ENCODE measurements at regions not wholly inside any gene's neighbourhood (a gene's known extent, or its start where the extent isn't known, plus 50 kb on each side); places are given as distances from the start of the nearest gene placed in this dataset.

GRCh38 chr3:153768561-153769469, 352.4 kb upstream of the ARHGEF26 start:
- Histone ChIP-seq H3K9me3 (peaks cover 0 to 24% (median 4%) of the 10 kb centered on the region in 11 donors), H3K4me1 (no peaks in the 10 kb centered on the region), H3K27me3 (no peaks in the 10 kb centered on the region), H3K27ac (no peak overlapping the region), H3K36me3 (no peaks in the 10 kb centered on the region), H3K4me3 (no peak overlapping the region)
- peak; percentile 66 to 85 (median 79) for TF ChIP-seq CTCF (IDR thresholded peaks at IDR 0.05)
- intact Hi-C loops (cut with DNase I) = loop anchor here (2.0 to 10.0 kb wide), 8 partner anchors 474 to 1114 kb away; partner anchors contain the start of gene RAP2B (in 1 of the 10)
- DNase-seq = peak in 1 of 2 donors; percentile 22
- peak; percentile 57 to 89 (median 81) for ATAC-seq
- 45 to 58% methylated on average over 5 of the region's 5 CpGs for WGBS, 2 donors

GRCh38 chr3:153783106-153783505, 338.1 kb upstream of the ARHGEF26 start:
- no peaks in the 10 kb centered on the region for H3K36me3 ChIP-seq
- intact Hi-C loops (cut with DNase I) = no loop called here
- H3K27me3 ChIP-seq = peaks cover 0 to 4% (median 0%) of the 10 kb centered on the region in 7 donors
- no peak overlapping the region for H3K4me3 ChIP-seq
- peak overlapping the region in 1 of 10 donors; percentile 57 for H3K27ac ChIP-seq
- ATAC-seq (peak in 7 of 8 donors; percentile 40 to 77 (median 65)), DNase-seq (peak in 1 of 2 donors; percentile 15)
- H3K9me3 ChIP-seq = no peaks in the 10 kb centered on the region
- WGBS, 2 donors = 24 to 29% methylated on average over 2 of the region's 2 CpGs
- peaks cover 0 to 17% (median 0%) of the 10 kb centered on the region in 9 donors for H3K4me1 ChIP-seq
- TF ChIP-seq CTCF (IDR thresholded peaks at IDR 0.05) = no peak

GRCh38 chr3:153783741-153784480, 337.3 kb upstream of the ARHGEF26 start:
- WGBS, 2 donors = 34 to 55% methylated on average over 3 of the region's 3 CpGs
- ATAC-seq (peak in 7 of 8 donors; percentile 44 to 85 (median 67)), DNase-seq (no peak)
- Histone ChIP-seq H3K27ac (peak overlapping the region in 1 of 10 donors; percentile 57), H3K36me3 (no peaks in the 10 kb centered on the region), H3K4me3 (no peak overlapping the region), H3K9me3 (no peaks in the 10 kb centered on the region), H3K4me1 (peaks cover 0 to 17% (median 0%) of the 10 kb centered on the region in 9 donors), H3K27me3 (peaks cover 0 to 4% (median 0%) of the 10 kb centered on the region in 7 donors)
- intact Hi-C loops (cut with DNase I) = no loop called here
- no peak for TF ChIP-seq CTCF (IDR thresholded peaks at IDR 0.05)

- DNase-seq (no peak), ATAC-seq (no peak)
- no peak for TF ChIP-seq CTCF (IDR thresholded peaks at IDR 0.05)
- Histone ChIP-seq H3K4me3 (no peak overlapping the region), H3K27me3 (peaks cover 0 to 1% (median 0%) of the 10 kb centered on the region in 7 donors), H3K27ac (no peak overlapping the region), H3K9me3 (peaks cover 0 to 3% (median 0%) of the 10 kb centered on the region in 11 donors), H3K36me3 (no peaks in the 10 kb centered on the region), H3K4me1 (peaks cover 0 to 17% (median 0%) of the 10 kb centered on the region in 9 donors)
- intact Hi-C loops (cut with DNase I) = no loop called here
- 92% methylated on average over 3 of the region's 3 CpGs for WGBS, 2 donors
Measured at GRCh38 chr3:153785901-153786300, 335.3 kb upstream of the ARHGEF26 start.
